CD14-positive monocyte (primary cell): ENCODE measurements at regions not wholly inside any gene's neighbourhood (a gene's known extent, or its start where the extent isn't known, plus 50 kb on each side); places are given as distances from the start of the nearest gene placed in this dataset.

Experiments used
- DNase-seq, 3 donors: peaks; one replicate each; pipeline ENCODE4 v3.0.0-alpha.2; 2011 to 2022
- H2AFZ ChIP-seq: 2 replicates; pipeline ENCODE4 v1.6.0; 2012; ENCODE audit warnings: mild to moderate bottlenecking, low read depth, low read length, inconsistent platforms; ENCODE audit not compliant: insufficient read depth, poor library complexity, severe bottlenecking
- H3K27ac ChIP-seq, 2 donors: 1 replicate in 1 of 2; 2 replicates in 1 of 2; pipeline ENCODE4 v1.5.1; 2012 to 2013; ENCODE audit warnings: low read length in 2 of 2, control low read depth in 1 of 2, inconsistent platforms in 1 of 2, low read depth in 1 of 2, mild to moderate bottlenecking in 1 of 2
- H3K27me3 ChIP-seq, 2 donors: one replicate each; pipeline versions ENCODE4 v1.6.0 to v1.6.1; 2011 to 2013; ENCODE audit warnings: low read length in 2 of 2; ENCODE audit not compliant: control insufficient read depth in 2 of 2, insufficient read depth in 2 of 2
- H3K36me3 ChIP-seq, 2 donors: replicated peaks in 1 of 2; 1 replicate in 1 of 2; 2 replicates in 1 of 2; pipeline versions ENCODE4 v1.5.1 to v1.6.1; 2012 to 2013; ENCODE audit warnings: low read length in 2 of 2, control low read depth in 1 of 2, inconsistent platforms in 1 of 2, mild to moderate bottlenecking in 1 of 2; ENCODE audit not compliant: insufficient read depth in 2 of 2, control insufficient read depth in 1 of 2
- H3K4me1 ChIP-seq, 2 donors: 1 replicate in 1 of 2; 2 replicates in 1 of 2; pipeline versions ENCODE4 v1.5.1 to v1.6.1; 2012 to 2013; ENCODE audit warnings: low read length in 2 of 2, control low read depth in 1 of 2, inconsistent platforms in 1 of 2, mild to moderate bottlenecking in 1 of 2, moderate library complexity in 1 of 2; ENCODE audit not compliant: insufficient read depth in 2 of 2, control insufficient read depth in 1 of 2
- H3K4me2 ChIP-seq: replicated peaks from 2 replicates; pipeline ENCODE3; 2012; ENCODE audit warnings: low read length, moderate library complexity, mild to moderate bottlenecking; ENCODE audit not compliant: poor library complexity, severe bottlenecking; ENCODE audit errors: extremely low read depth
- H3K4me3 ChIP-seq, 3 experiments: fragments of 200-600 bp in 1 of 3; sonication (generic) in 1 of 3; replicated peaks in 1 of 3; 1 replicate in 2 of 3; 2 replicates in 1 of 3; pipeline ENCODE4 v1.5.1; 2011 to 2013; ENCODE audit warnings: low read length in 3 of 3, mild to moderate bottlenecking in 3 of 3, control low read depth in 2 of 3, low read depth in 2 of 3, inconsistent platforms in 1 of 3, moderate library complexity in 1 of 3
- H3K79me2 ChIP-seq: 2 replicates; pipeline ENCODE4 v1.6.0; 2012; ENCODE audit warnings: mild to moderate bottlenecking, control low read depth, inconsistent platforms, low read length, moderate library complexity; ENCODE audit not compliant: insufficient read depth
- H3K9ac ChIP-seq: 2 replicates; pipeline ENCODE4 v1.6.0; 2017; ENCODE audit warnings: low read length, mild to moderate bottlenecking; ENCODE audit not compliant: insufficient read depth, poor library complexity, severe bottlenecking
- H3K9me3 ChIP-seq, 2 donors: replicated peaks in 1 of 2; 1 replicate in 1 of 2; 2 replicates in 1 of 2; pipeline versions ENCODE4 v1.5.1 to v1.6.1; 2012 to 2013; ENCODE audit warnings: low read length in 2 of 2, control low read depth in 1 of 2; ENCODE audit not compliant: control insufficient read depth in 1 of 2, insufficient read depth in 1 of 2
- H4K20me1 ChIP-seq: 2 replicates; pipeline ENCODE4 v1.6.0; 2012; ENCODE audit warnings: mild to moderate bottlenecking, low read length, control low read depth, moderate library complexity; ENCODE audit not compliant: insufficient read depth
- H3K27ac Mint-ChIP-seq, 7 donors: one replicate each; pipeline ENCODE4 v1.8.0; 2020; ENCODE audit warnings: mild to moderate bottlenecking in 7 of 7, mixed read lengths in 7 of 7, moderate library complexity in 6 of 7, inconsistent platforms in 2 of 7
- H3K27me3 Mint-ChIP-seq, 3 donors: one replicate each; pipeline ENCODE4 v1.8.0; 2021 to 2022; ENCODE audit warnings: low read depth in 3 of 3, mild to moderate bottlenecking in 3 of 3, mixed read lengths in 3 of 3, moderate library complexity in 3 of 3, inconsistent platforms in 1 of 3
- H3K36me3 Mint-ChIP-seq, 2 donors: one replicate each; pipeline ENCODE4 v1.8.0; 2020; ENCODE audit warnings: mixed read lengths in 2 of 2, inconsistent platforms in 1 of 2, mild to moderate bottlenecking in 1 of 2
- H3K4me1 Mint-ChIP-seq: one replicate; pipeline ENCODE4 v1.8.0; 2020; ENCODE audit warnings: mild to moderate bottlenecking, mixed read lengths
- H3K4me3 Mint-ChIP-seq, 2 donors: one replicate each; pipeline ENCODE4 v1.8.0; 2020; ENCODE audit warnings: mild to moderate bottlenecking in 2 of 2, mixed read lengths in 2 of 2, moderate library complexity in 1 of 2
- H3K9me3 Mint-ChIP-seq, 7 donors: one replicate each; pipeline ENCODE4 v1.8.0; 2020 to 2022; ENCODE audit warnings: mixed read lengths in 7 of 7, mild to moderate bottlenecking in 6 of 7, moderate library complexity in 6 of 7, inconsistent platforms in 2 of 7
- CTCF ChIP-seq: fragments of 200-600 bp; IDR thresholded peaks from one replicate; pipeline ENCODE4 v1.8.0; 2022; ENCODE audit warnings: antibody characterized with exemption, mild to moderate bottlenecking
- WGBS: methylation state at CpG from one replicate; pipeline ENCODE4 v1.1.5; 2013; ENCODE audit warnings: missing lambda C conversion rate; ENCODE audit not compliant: insufficient coverage; 5-methylcytosine and 5-hydroxymethylcytosine counted together
- intact Hi-C, 2 donors: fragments of 100-400 bp; cut with micrococcal nuclease; formaldehyde crosslinking; loops; one replicate each; pipeline versions ENCODE4 v1.15.0 to v1.15.1; 2023

- no peak overlapping the region for H2AFZ ChIP-seq
- intact Hi-C loops, result no loop called here
- no peak overlapping the region for H3K27ac Mint-ChIP-seq
- H3K4me3 Mint-ChIP-seq, result no peak overlapping the region
- no CpG with 5 or more reads among the region's 1 CpG for WGBS
- no peaks in the 10 kb centered on the region for H3K79me2 ChIP-seq
- H3K36me3 ChIP-seq, result no peaks in the 10 kb centered on the region
- H3K27me3 Mint-ChIP-seq, result no peaks in the 10 kb centered on the region
- H3K4me1 Mint-ChIP-seq, result no peaks in the 10 kb centered on the region
- no peak overlapping the region for H3K27ac ChIP-seq
- no peaks in the 10 kb centered on the region for H3K36me3 Mint-ChIP-seq
- no peak overlapping the region for H3K4me3 ChIP-seq
- H3K4me2 ChIP-seq, result no peak overlapping the region
- H3K4me1 ChIP-seq, result no peaks in the 10 kb centered on the region
- DNase-seq, result no peak
- H3K9ac ChIP-seq, result no peak overlapping the region
- H3K9me3 Mint-ChIP-seq, result peaks cover 0 to 5% (median 2%) of the 10 kb centered on the region in 7 donors
- H3K27me3 ChIP-seq, result no peaks in the 10 kb centered on the region
- no peak for TF ChIP-seq CTCF
- H4K20me1 ChIP-seq, result no peaks in the 10 kb centered on the region
- H3K9me3 ChIP-seq, result no peaks in the 10 kb centered on the region
Observed at GRCh38 chr2:13546131-13546530, 829.4 kb downstream of the TRIB2 start.

- Mint-ChIP-seq H3K4me3 (no peak overlapping the region), H3K9me3 (peaks cover 0 to 11% (median 2%) of the 10 kb centered on the region in 7 donors), H3K27me3 (no peaks in the 10 kb centered on the region), H3K27ac (no peak overlapping the region), H3K4me1 (no peaks in the 10 kb centered on the region), H3K36me3 (no peaks in the 10 kb centered on the region)
- intact Hi-C loops, result no loop called here
- no peak for TF ChIP-seq CTCF
- WGBS, result 100% methylated on average over 1 of the region's 6 CpGs
- Histone ChIP-seq H3K9me3 (no peaks in the 10 kb centered on the region), H3K27me3 (no peaks in the 10 kb centered on the region), H3K36me3 (no peaks in the 10 kb centered on the region), H3K9ac (no peak overlapping the region), H4K20me1 (no peaks in the 10 kb centered on the region), H3K79me2 (no peaks in the 10 kb centered on the region), H3K4me3 (no peak overlapping the region), H2AFZ (no peak overlapping the region), H3K27ac (no peak overlapping the region), H3K4me2 (no peak overlapping the region), H3K4me1 (no peaks in the 10 kb centered on the region)
- DNase-seq, result no peak
Observed at GRCh38 chr2:13550285-13551231, 833.8 kb downstream of the TRIB2 start.
